ENCODE measurements at regions not wholly inside any gene's neighbourhood (a gene's known extent, or its start where the extent isn't known, plus 50 kb on each side); places are given as distances from the start of the nearest gene placed in this dataset.
"Not testable (repeated sequence)": the region's sequence is repeated elsewhere in the genome, so short reads cannot be mapped to it uniquely, and the experiment has no call there.

GRCh38 chr3:67064105-67064504, 66.0 kb downstream of the KBTBD8 start:
- no peak for DNase-seq (ENCODE audit: extremely low read depth in 1 of 2, low read depth in 1 of 2)

- no peak for DNase-seq (ENCODE audit: extremely low read depth in 1 of 2, low read depth in 1 of 2)
Observed at GRCh38 chr3:67067251-67067650, 69.1 kb downstream of the KBTBD8 start.

- DNase-seq (ENCODE audit: extremely low read depth in 1 of 2, low read depth in 1 of 2), result not testable (repeated sequence)
Observed at GRCh38 chr3:67072640-67073039, 74.5 kb downstream of the KBTBD8 start.

- DNase-seq (ENCODE audit: extremely low read depth in 1 of 2, low read depth in 1 of 2), result no peak
Observed at GRCh38 chr3:67073812-67074211, 75.7 kb downstream of the KBTBD8 start.

- no peak for DNase-seq (ENCODE audit: extremely low read depth in 1 of 2, low read depth in 1 of 2)
Observed at GRCh38 chr3:67075295-67075694, 77.2 kb downstream of the KBTBD8 start.

GRCh38 chr3:67076607-67077006, 78.5 kb downstream of the KBTBD8 start:
- no peak for DNase-seq (ENCODE audit: extremely low read depth in 1 of 2, low read depth in 1 of 2)

GRCh38 chr3:67077656-67078055, 79.5 kb downstream of the KBTBD8 start:
- no peak for DNase-seq (ENCODE audit: extremely low read depth in 1 of 2, low read depth in 1 of 2)

GRCh38 chr3:67082533-67083024, 84.5 kb downstream of the KBTBD8 start:
- no peak for DNase-seq (ENCODE audit: extremely low read depth in 1 of 2, low read depth in 1 of 2)

GRCh38 chr3:67083277-67083676, 85.2 kb downstream of the KBTBD8 start:
- DNase-seq (ENCODE audit: extremely low read depth in 1 of 2, low read depth in 1 of 2), result peak in 1 of 2 donors; percentile 25

- DNase-seq (ENCODE audit: extremely low read depth in 1 of 2, low read depth in 1 of 2), result no peak
Observed at GRCh38 chr3:67087788-67088187, 89.7 kb downstream of the KBTBD8 start.

GRCh38 chr3:67090474-67090873, 92.4 kb downstream of the KBTBD8 start:
- DNase-seq (ENCODE audit: extremely low read depth in 1 of 2, low read depth in 1 of 2), result no peak

- DNase-seq (ENCODE audit: extremely low read depth in 1 of 2, low read depth in 1 of 2), result no peak
Observed at GRCh38 chr3:67093305-67093704, 95.2 kb downstream of the KBTBD8 start.

GRCh38 chr3:67094167-67094566, 96.1 kb downstream of the KBTBD8 start:
- DNase-seq (ENCODE audit: extremely low read depth in 1 of 2, low read depth in 1 of 2), result no peak

GRCh38 chr3:67094774-67095173, 96.7 kb downstream of the KBTBD8 start:
- DNase-seq (ENCODE audit: extremely low read depth in 1 of 2, low read depth in 1 of 2), result no peak

- DNase-seq (ENCODE audit: extremely low read depth in 1 of 2, low read depth in 1 of 2), result no peak
Observed at GRCh38 chr3:67104388-67104787, 106.3 kb downstream of the KBTBD8 start.

GRCh38 chr3:67106874-67107273, 108.8 kb downstream of the KBTBD8 start:
- no peak for DNase-seq (ENCODE audit: extremely low read depth in 1 of 2, low read depth in 1 of 2)

- DNase-seq (ENCODE audit: extremely low read depth in 1 of 2, low read depth in 1 of 2), result no peak
Observed at GRCh38 chr3:67109651-67110204, 111.6 kb downstream of the KBTBD8 start.

- peak; percentile 53 to 65 for DNase-seq (ENCODE audit: extremely low read depth in 1 of 2, low read depth in 1 of 2)
Observed at GRCh38 chr3:67113802-67114407, 115.8 kb downstream of the KBTBD8 start.

GRCh38 chr3:67118122-67118521, 120.0 kb downstream of the KBTBD8 start:
- DNase-seq (ENCODE audit: extremely low read depth in 1 of 2, low read depth in 1 of 2), result no peak

GRCh38 chr3:67118635-67119034, 120.5 kb downstream of the KBTBD8 start:
- no peak for DNase-seq (ENCODE audit: extremely low read depth in 1 of 2, low read depth in 1 of 2)

- no peak for DNase-seq (ENCODE audit: extremely low read depth in 1 of 2, low read depth in 1 of 2)
Observed at GRCh38 chr3:67123914-67124313, 125.8 kb downstream of the KBTBD8 start.

GRCh38 chr3:67127254-67127653, 129.1 kb downstream of the KBTBD8 start:
- DNase-seq (ENCODE audit: extremely low read depth in 1 of 2, low read depth in 1 of 2), result no peak

- DNase-seq (ENCODE audit: extremely low read depth in 1 of 2, low read depth in 1 of 2), result no peak
Observed at GRCh38 chr3:67142432-67142831, 144.3 kb downstream of the KBTBD8 start.

Data from stimulated activated CD8-positive, alpha-beta memory T cell treated with anti-CD3 and anti-CD28 coated beads, Interleukin-7, amount 100 ng/mL, for 48 hours (primary cell).